ENCODE measurements at regions not wholly inside any gene's neighbourhood (a gene's known extent, or its start where the extent isn't known, plus 50 kb on each side); places are given as distances from the start of the nearest gene placed in this dataset.

DNA sequence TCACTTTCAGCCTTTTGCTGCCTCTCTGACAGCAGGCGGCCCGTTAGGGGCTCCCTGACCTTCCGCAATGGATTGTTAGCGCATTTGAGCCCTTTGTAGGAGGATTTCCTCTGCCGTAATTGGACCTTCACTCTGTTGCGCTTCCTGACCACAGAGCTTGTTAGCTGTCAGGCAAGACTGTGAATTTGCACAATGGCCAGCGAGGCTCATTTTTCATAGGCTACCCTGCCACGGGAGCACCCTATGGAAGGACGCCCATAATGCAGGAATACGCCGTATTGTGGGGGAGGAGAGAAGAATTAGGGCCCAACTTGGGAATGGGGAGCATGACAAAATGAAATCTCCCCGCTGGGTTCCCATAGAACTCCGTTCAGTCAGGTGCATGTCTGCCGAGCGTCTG, 205.2 kb upstream of the NLRP1 start:
- no peak for DNase-seq

DNA sequence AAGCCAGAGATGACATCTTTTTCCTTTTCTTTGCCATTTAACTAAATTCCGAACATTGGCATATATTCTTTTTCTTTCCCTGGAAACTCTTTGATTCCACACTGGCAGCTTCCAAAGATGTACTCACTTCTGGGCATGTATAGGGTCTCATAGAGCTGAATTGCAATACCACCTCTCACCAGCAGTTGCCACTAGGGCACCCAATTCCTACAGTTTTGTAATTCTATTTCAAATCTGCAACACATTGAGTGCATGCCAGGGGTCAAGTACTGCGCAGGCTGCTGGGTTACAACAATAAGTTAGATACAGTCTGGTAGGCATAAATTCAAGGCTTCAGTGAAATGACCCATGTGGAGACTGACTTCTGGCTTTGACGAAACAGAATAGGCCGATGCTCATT, 208.8 kb upstream of the NLRP1 start:
- DNase-seq, result no peak

DNA sequence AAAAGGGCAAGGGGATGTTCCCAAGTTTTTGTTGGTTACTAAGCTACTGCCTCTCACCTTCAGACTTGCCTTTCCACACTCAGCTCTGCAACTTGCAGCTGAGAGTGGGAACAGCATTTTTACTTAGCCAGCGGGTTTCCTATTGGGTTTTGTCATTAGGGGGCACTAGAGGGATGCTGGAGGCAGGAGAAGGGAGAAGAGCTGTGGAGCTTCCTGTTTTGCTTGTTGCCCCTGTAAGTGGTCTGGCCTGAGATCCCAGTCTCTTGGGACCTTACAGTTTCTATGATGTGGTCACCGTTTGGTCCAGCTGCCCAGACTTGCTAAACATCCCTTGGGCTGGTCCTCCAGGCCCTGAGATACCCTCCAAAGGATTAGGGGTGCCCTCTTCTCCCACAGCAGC, 209.6 kb upstream of the NLRP1 start:
- DNase-seq, result no peak

DNA sequence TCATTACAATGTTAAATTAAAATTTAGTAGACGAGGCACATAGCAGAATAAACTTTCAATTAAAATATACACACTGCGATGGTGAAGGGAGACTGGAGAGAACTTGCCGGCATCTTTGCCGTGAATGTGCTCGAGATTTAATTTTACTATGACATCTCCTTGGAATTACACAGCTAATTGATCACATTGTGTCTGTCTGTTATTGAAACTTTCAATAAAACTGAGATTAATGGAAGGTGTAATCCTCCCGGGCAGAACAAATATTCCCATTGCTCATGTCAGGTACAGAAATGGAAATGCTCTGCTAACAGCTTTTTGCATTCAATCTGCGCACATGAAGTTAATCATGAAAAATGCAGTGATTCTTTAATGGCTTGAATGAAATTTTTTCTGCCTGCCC, 210.1 kb upstream of the NLRP1 start:
- no peak for DNase-seq

DNA sequence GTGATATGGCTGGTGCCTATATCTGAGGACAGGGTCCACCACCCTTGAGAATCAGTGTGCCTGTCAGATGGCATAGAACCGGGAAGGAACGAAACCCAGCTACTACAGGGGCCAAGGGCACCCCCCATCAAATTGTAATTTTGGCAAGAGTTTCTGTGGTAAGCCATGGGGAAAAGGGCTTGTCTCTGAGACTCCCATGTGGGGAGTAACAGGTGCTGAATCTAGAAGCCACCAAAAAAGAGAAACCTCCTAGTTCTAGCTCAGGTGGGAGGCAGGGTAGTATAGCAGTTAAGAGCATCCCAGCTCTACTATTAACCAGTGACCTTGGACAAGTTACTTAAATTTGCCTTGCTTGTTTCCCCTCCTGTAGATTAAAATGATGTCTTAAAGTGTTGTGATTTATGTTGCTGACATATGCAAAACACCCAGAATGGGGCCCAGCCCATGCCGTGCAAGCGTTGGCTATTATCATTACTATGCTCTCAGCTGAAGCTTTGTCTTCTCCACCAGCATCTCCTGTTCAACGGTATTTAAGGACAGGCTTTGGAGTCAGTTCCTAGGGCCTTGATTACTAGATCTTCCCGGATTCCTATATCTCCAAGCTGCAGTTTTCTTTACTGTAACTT, 210.7 kb upstream of the NLRP1 start:
- DNase-seq, result no peak

DNA sequence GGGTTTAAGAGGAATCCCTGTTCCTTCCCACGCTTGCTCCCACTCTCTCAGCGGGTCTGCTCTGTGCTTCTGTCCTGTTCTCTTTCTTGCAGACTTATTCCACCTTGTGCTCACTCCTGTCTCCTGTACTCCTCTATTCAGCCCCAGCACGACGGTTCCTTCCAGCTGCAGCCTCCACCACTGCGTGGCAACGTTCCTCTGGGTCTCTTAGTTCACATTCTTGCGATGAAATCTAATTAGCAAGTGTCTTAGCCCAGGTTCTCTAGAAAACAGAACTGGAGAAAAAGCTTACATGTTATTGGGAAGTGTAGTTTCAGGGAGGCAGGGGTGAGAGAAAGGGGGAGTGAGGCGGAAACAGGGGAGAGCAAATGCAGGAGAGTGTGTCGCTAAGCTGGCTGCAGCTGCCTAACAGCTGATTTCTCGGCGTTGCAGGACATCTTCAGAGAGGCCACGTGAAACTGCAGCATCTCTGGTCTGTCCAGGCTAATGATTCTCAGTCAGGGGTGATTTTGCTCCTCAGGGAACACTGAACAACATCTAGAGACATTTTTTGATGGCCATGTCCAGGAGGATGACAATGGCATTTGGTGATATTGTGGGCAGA, 213.2 kb upstream of the NLRP1 start:
- no peak for DNase-seq

DNA sequence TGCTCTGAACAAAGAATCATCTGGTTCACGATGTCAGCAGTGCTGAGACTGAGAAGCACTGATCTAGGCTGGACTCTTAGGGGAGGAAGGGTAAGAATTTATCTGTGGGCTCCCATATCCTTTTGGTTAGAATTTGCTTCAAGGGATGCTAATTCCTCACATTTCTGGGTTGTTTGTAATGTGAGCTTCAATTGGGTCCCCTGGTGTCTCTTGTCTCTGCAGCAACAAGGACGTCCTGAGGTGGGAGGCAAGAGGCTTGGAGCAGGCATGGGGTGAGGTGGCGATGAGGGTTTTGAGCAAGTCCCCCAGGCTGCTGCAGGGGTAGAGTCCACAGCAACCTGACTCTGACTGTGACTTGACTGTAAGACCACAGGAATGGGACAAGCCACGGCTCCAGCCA, 213.8 kb upstream of the NLRP1 start:
- DNase-seq, result no peak

DNA sequence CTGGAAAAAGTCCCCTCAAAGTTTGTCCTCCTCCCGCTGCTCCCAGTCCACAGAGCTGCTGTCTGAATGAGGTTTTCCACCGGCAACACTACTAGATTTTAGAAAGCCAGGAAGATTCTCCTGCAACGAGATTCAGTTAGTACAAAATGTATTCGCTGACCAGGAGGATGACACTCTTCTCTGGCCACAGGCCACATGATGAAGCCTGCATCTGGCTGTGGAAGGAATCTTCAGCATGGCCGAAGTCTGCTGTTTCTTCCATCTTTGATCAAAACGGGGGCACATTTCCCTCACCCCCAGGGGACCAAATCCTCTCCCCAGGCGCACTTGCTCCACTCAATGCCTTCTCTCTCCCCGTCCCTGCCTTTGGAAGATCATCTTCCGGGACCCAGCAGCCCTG, 215.8 kb upstream of the NLRP1 start:
- DNase-seq, result no peak

DNA sequence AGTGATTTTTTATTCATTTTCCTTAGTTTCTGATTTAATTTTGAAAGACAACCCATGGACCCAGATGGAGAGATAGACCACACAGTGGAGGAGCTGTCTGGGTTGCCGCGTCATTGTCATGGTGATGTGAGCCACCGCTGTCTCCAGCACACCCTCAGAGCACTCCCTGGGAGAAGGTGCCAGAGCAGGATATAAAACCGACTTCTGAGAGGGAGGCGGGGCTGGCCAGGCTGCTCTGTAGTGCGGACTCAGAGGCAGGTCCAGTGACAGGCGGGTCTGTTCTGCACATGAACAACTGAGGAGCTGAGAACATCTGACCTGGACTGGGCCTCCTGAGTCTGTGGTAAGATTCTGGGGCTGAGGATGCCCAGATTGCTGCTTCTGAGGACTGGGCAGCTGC, 216.3 kb upstream of the NLRP1 start:
- no peak for DNase-seq

DNA sequence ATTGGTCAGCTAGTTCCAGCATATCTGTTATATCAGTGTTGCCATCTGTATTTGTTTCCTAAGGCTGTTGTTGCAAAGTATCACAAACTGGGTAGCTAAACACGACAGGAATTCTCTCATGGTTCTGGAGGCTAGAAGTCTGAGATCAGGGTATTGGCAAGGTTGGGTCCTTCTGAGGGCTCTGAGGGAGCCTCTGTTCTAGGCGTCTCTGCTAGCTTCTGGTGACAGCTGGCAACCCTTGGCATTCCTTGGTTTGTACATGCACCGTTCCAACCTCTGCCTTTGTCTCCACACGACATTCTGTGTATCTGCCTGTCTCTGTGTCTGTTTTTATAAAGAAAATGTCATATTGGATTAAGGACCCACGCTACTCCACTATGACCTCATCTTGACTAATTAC, 219.9 kb upstream of the NLRP1 start:
- DNase-seq, result no peak

DNA sequence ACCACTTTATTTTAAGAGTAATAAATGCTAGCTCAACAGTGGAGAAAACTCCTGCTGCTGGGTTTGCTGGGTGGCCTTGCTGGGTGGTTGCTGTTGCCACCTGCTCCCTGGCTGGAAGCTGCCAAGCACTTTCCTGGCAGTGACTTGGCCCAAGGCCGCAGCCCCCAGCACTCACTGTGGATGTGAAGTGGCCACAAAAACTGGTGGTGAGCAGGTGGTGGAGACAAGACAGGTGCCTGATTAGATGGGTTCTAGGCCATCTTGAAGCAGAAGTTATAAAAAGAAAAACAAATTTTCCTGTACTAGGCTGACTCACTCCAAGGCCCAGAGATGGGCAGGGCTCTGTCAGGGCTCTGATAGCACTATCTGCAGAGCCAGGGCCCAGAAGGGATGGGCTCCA, 224.7 kb upstream of the NLRP1 start:
- no peak for DNase-seq

DNA sequence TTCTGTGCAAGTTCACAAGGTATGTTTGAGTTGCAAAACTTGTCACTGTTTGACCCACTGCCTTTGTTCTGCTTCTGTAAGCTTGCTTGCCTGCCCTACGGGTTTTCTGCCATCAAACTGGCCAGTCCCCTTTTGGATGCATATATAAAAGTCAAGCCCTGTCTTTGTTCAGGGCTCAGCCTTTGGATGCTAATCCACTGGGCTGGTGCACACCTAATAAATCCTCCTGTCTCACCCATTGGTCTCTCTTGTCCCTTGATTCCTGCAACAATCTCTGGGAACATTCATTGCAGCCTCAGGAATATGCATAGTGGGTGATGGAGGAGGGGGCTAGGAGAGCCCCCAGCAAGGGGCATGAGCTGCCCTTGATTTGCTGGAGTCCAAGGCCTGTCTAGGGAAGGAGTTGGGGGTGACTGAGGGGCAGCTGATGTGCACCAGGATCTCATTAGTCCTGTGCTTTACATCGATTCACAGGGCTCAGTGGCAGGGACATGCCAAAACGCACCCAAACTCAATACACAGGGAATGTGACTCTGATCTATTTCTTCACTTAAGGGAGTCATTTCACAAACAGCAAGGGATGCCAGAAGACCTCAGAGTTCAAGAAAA, 225.4 kb upstream of the NLRP1 start:
- no peak for DNase-seq

DNA sequence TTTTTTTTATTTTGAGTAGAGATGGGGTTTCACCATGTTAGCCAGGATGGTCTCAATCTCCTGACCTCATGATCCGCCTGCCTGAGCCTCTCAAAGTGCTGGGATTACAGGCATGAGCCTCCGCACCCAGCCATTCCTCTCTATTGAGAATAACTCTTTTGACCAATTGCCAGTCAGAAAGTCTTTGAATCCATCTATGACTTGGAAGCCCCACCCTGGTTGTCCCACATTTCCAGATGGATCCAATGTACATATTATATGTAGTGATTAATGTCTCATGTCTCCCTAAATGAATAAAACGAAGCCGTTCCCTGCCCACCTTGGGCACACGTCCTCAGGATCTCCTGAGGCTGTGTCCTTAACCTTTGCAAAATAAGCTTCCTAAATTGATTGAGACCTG, 228.3 kb upstream of the NLRP1 start:
- no peak for DNase-seq

DNA sequence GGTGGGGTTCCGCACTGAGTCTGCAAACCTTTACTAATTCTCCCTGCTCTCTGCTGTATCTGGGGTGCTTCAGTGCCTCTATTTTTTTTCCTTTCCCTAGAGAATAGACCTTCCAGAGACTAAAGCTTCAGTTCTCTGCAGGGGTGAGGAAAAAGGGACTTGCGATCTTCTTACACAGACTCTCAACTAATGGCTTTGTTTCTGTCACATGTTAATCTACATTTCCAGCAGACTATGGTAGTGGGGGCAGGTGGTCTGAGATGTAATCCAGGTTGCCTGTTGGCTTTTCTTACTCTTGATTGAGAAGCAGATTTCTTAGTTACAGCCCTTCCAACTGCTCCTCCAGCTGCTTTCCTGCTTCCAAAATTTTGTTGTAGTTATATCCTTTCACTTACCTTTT, 229.0 kb upstream of the NLRP1 start:
- DNase-seq, result no peak

DNA sequence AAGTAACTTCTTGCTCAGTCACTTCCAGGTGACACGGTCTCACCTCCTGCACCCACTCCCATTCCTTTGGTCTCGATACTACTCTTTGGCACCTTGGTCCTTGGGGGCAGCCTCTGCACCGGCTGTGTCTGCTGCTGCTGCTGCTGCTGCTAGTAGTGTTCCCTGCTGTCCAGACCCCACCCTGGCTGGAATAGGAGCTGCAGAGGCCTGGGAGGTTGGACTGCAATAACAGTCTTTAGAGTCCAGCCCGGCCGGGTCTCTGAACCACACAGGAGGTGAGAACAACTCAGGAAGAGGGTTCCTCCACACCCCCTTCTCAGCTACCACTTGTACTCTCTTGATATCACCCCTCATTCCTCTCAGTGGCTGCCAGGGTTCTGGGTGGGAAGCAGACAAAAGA, 231.1 kb upstream of the NLRP1 start:
- no peak for DNase-seq

DNA sequence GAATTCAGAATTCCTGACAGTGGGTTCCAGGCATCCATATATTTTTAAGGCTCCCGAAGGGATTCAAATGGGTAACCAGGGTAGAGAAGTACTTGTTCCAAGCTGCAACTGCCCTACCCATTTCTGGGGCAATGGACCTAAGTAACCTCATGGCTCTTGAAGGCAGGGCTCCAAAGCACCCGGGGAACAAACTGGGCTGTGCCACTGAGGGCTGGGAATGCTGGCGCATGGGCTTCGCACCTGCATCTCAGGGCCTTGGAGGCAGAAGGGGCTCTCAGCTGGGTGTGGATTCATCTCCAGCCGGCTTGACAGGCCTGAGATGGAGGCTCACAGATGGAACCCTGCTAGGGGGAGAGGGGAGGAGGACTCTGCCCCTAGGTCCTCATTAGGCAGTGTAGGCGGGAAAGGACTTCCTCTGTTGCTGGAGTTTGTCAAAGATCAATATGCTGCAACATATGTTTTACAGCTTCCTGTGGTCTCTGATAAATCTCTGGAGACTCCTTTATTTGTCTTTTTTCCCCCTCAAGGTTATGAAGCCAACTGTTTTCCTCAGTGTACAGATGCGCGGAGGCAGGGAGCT, 232.3 kb upstream of the NLRP1 start:
- no peak for DNase-seq

DNA sequence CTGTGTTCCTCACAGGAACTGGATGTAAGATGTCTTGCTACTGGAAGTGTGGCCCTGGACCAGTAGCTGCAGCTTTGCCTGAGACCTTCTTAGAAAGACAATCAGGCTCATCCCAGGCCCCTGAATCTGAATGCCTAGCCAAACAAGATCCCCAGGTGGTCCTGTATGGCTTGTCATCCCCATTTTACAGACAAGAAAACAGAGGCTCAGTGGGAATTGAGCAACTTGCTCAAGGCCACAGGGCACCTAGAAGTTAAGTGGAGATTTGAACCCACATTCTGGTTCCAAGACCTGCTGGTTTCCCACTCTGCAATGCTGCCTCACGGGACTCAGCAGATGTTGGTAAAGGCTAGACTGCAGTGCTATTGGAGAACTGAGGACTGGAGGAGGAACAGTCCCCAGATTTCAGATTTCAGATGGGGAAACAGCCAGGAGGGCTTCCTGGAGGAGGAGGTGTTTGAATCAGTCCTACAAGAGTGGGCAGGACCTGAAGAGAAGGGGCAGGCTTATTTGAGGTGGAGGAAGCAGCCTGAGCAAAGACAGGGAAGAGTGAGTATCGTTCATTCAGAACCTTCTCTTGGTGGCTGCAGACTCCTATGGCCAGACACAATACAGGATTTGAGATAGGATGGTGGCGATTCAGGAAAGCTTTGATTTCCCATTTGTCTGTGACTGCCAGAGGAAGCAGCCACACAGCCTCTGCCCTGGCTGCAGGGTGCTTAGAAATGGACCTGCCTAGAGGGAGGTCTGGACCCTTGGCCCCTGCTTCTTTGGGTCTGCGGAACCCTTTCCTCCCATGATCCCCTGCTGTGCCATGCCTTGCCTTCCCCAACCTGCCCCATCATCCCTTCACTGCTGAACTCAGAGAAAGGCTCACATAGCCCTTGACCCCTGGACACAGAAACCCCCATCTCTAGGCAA, 233.4 kb upstream of the NLRP1 start:
- DNase-seq, result no peak

DNA sequence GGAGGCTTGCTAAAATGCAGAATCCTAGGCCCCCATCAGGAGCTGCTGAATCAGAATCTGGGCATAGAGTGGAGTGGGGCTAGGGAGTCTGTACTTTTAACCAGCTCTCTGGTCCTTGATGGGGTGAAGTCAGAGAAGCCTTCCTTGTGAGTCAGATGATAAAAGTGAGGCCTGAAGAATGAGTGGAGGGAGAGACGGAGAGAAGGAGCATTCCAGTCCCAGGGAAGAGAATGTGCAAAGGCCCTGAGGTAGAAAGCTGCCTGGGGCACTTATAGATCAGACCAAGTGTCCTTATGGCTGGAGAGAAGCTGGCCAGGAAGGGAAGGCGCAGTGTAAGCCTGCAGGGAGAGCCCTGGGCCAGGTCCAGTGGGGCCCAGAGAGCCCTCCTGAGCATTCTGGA, 235.1 kb upstream of the NLRP1 start:
- no peak for DNase-seq

DNA sequence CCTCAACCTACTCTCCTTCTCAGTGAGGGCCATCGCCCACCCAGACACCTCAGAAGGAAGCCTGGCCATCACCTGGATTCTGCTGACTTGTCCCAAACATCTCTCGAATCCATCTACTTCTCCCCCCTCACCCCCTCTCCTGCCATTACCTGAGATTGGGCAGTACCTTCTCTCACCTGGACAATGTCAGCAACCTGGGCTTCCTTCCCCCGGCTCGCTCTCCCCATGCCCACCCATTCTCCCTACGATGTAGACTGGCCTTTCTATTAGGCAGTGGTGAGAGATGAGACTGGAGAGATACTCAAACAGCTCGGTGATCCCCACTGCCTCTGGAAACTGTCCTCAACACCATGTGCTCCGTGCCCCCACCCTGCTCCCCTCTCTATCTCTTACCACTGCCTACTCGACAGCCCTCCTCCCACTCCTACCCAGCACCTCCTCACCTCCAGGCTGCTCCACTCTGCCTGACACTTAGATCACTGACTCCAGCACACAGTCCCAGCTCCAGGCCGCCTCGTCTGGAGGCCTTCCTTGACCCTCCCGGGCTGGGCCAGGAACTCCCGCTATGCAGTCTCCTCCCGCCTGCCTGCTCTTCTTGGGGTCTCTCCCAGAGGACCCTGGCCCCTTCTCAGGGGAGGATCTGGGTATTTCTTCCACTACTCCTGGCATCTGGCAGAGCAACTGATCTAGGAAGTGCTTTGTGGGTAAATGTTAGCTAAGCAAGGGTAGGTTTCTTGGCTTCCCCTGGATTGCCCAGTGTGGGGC, 235.8 kb upstream of the NLRP1 start:
- no peak for DNase-seq

DNA sequence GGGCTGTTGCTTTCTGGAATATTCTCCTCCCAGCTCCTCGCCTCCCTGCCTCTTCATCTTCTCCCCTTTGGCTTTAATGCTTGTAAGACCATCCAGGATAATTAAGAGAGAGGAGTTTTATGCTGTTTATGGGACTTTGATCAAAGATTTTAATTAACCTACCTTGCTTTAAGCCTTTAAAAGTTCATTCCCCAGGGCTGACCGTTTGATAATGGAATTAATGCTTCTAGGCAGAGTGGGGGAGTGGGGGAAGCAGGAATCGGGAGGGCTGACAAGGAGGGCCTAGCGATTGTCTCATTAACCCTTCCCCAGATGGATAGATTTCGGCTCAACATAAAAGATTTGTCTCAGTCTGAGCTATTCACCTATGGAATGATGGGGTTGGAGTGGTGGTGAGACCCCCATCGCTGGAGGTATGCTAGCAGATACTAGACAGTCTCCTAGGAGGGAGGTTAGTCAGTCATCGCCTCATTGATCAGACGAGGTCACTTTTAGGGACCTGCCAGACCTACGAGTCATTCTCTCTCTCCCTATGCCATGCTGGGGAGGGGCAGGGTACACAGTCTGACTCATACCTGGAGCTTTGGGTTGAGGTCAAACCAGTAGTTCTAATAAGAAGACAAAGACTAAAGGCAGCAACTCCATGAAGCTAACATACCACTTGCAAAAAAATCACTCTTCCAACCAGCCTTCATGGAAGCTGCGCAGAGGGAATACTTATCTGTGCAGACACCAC, 236.6 kb upstream of the NLRP1 start:
- DNase-seq, result no peak

DNA sequence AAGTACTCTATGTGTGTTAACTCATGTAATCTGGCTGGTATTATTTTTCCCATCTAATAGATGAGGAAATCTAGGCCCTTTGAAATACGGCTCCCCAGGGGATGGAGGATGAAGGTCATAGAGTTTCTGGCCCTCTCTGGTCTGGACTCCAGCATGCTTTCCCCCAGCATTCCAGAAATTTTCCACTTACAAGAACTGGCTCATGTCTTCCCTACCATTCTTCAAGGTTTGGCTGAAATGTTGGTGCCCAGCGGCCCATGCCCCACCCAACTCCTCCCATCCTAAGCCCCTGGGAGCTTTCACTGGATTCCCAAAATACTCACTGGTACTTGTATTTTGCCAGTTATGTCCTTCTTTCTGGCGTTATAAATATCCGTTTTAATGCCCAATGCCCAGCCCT, 237.5 kb upstream of the NLRP1 start:
- no peak for DNase-seq
